ENCODE measurements at regions not wholly inside any gene's neighbourhood (a gene's known extent, or its start where the extent isn't known, plus 50 kb on each side); places are given as distances from the start of the nearest gene placed in this dataset.

DNA sequence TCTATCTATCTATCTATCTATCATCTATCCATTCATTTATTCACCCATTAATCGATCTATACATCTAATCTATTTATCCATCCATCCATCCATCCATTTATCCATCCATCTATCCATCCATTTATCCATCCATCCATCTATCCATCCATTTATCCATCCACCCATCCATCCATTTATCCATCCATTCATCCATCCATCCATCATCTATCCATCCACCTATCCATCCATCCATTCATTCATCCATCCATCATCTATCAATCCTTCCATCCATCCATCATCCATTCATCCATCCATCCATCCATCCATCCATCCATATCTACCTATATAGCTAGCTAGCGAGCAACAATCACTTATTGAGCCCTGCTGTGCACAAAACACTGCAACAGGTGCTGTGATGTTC, 953.1 kb upstream of the ZNF722 start:
- TF ChIP-seq, protein P1, sequence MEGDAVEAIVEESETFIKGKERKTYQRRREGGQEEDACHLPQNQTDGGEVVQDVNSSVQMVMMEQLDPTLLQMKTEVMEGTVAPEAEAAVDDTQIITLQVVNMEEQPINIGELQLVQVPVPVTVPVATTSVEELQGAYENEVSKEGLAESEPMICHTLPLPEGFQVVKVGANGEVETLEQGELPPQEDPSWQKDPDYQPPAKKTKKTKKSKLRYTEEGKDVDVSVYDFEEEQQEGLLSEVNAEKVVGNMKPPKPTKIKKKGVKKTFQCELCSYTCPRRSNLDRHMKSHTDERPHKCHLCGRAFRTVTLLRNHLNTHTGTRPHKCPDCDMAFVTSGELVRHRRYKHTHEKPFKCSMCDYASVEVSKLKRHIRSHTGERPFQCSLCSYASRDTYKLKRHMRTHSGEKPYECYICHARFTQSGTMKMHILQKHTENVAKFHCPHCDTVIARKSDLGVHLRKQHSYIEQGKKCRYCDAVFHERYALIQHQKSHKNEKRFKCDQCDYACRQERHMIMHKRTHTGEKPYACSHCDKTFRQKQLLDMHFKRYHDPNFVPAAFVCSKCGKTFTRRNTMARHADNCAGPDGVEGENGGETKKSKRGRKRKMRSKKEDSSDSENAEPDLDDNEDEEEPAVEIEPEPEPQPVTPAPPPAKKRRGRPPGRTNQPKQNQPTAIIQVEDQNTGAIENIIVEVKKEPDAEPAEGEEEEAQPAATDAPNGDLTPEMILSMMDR (IDR thresholded peaks at IDR 0.05; ENCODE audit: insufficient read depth, low read length, poor library complexity, severe bottlenecking): no peak
- H3K27me3 ChIP-seq (replicated peaks; ENCODE audit: control insufficient read depth, insufficient read depth, low read length): no peaks in the 10 kb centered on the region
- H3K36me3 ChIP-seq (ENCODE audit: control insufficient read depth, insufficient read depth, low read length): no peaks in the 10 kb centered on the region
- H3K4me3 ChIP-seq (replicated peaks; ENCODE audit: low read depth, low read length): no peak overlapping the region
- no peak for DNase-seq (ENCODE audit: extremely low read depth, insufficient read length)

DNA sequence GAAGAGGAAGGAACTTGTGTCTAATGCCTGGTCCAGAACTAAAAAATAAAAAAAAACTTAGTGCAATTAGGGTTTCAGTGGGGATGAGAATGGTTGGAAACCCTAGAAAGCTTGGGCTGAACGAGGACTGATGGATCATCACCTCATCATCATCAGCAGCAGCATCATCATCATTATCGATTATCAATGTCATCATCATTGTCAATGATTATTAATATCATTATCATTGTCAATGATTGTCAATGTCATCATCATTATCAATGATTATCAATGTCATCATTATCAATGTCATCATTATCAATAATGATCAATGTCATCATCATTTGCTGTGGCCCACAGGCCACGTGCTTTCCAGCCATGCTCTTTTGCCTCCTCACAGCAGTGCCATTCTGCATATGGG, 952.0 kb upstream of the ZNF722 start:
- no peak for DNase-seq (ENCODE audit: extremely low read depth, insufficient read length)
- TF ChIP-seq, protein P1 (IDR thresholded peaks at IDR 0.05; ENCODE audit: insufficient read depth, low read length, poor library complexity, severe bottlenecking): no peak
- Histone ChIP-seq H3K27me3 (replicated peaks; ENCODE audit: control insufficient read depth, insufficient read depth, low read length) (no peaks in the 10 kb centered on the region), H3K36me3 (ENCODE audit: control insufficient read depth, insufficient read depth, low read length) (no peaks in the 10 kb centered on the region), H3K4me3 (replicated peaks; ENCODE audit: low read depth, low read length) (no peak overlapping the region)

- Histone ChIP-seq H3K4me3 (replicated peaks; ENCODE audit: low read depth, low read length) (no peak overlapping the region), H3K27me3 (replicated peaks; ENCODE audit: control insufficient read depth, insufficient read depth, low read length) (no peaks in the 10 kb centered on the region), H3K36me3 (ENCODE audit: control insufficient read depth, insufficient read depth, low read length) (no peaks in the 10 kb centered on the region)
- no peak for DNase-seq (ENCODE audit: extremely low read depth, insufficient read length)
- TF ChIP-seq, protein P1 (IDR thresholded peaks at IDR 0.05; ENCODE audit: insufficient read depth, low read length, poor library complexity, severe bottlenecking): no peak
Observed at GRCh38 chr7:63047061-63047460, 951.6 kb upstream of the ZNF722 start.

DNA sequence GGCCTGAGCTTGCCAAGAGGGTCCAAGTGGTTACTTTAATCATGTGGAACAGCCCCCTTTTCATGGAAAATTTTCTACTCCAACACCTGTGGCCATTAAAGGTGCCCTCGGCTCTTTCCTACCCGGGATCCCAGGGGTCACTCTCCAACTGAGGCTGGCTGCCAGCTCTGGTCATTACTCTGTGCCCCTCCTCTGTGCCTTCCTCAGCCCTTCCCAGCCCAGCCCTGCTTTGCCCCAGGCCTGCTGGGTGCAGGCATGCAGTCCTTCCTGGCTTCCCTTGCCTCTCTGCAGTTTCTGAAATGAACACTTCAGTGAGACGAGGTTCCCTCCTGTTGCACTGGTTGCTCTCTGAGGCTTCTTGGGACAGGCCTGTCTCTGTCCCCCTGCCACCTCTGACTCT, 951.1 kb upstream of the ZNF722 start:
- TF ChIP-seq, protein P1 (IDR thresholded peaks at IDR 0.05; ENCODE audit: insufficient read depth, low read length, poor library complexity, severe bottlenecking): no peak
- Histone ChIP-seq H3K27me3 (replicated peaks; ENCODE audit: control insufficient read depth, insufficient read depth, low read length) (no peaks in the 10 kb centered on the region), H3K4me3 (replicated peaks; ENCODE audit: low read depth, low read length) (no peak overlapping the region), H3K36me3 (ENCODE audit: control insufficient read depth, insufficient read depth, low read length) (no peaks in the 10 kb centered on the region)
- DNase-seq (ENCODE audit: extremely low read depth, insufficient read length): no peak

GRCh38 chr7:63054191-63054661, 944.4 kb upstream of the ZNF722 start:
- peak; percentile 24 for DNase-seq (ENCODE audit: extremely low read depth, insufficient read length)

More at GRCh38 chr7:63054191-63054661, 944.4 kb upstream of the ZNF722 start:
- Histone ChIP-seq H3K27me3 (replicated peaks; ENCODE audit: control insufficient read depth, insufficient read depth, low read length) (no peaks in the 10 kb centered on the region), H3K4me3 (replicated peaks; ENCODE audit: low read depth, low read length) (no peak overlapping the region), H3K36me3 (ENCODE audit: control insufficient read depth, insufficient read depth, low read length) (no peaks in the 10 kb centered on the region)
- TF ChIP-seq, protein P1 (IDR thresholded peaks at IDR 0.05; ENCODE audit: insufficient read depth, low read length, poor library complexity, severe bottlenecking): no peak

All from GM06990 (cell line).